ENCODE measurements at regions not wholly inside any gene's neighbourhood (a gene's known extent, or its start where the extent isn't known, plus 50 kb on each side); places are given as distances from the start of the nearest gene placed in this dataset.

GRCh38 chr7:138297526-138297925 lies 162.5 kb upstream of the TRIM24 start:
- H3K4me1 ChIP-seq (ENCODE audit: insufficient read depth, low read length, poor library complexity, severe bottlenecking), result no peaks in the 10 kb centered on the region
- no peaks in the 10 kb centered on the region for H3K9me2 ChIP-seq (replicated peaks; ENCODE audit: low read depth, low read length)
- H3K9me3 ChIP-seq (ENCODE audit: insufficient read depth, low read depth, low read length), result no peaks in the 10 kb centered on the region
- no peaks in the 10 kb centered on the region for H3F3A ChIP-seq (ENCODE audit: low read depth)
- no peaks in the 10 kb centered on the region for H3K27me3 ChIP-seq (ENCODE audit: insufficient read depth, low read length, poor library complexity, severe bottlenecking)
- H3K4me3 ChIP-seq (ENCODE audit: low read length, poor library complexity, severe bottlenecking), result no peak overlapping the region
- no peaks in the 10 kb centered on the region for H3K79me2 ChIP-seq (ENCODE audit: insufficient read depth, low read length)
- H2AFZ ChIP-seq (ENCODE audit: low read length), result no peak overlapping the region
- TF ChIP-seq CTCF (conservative IDR thresholded peaks at IDR 0.05; ENCODE audit: low read length) (no peak), EZH2phosphoT487 (IDR thresholded peaks at IDR 0.05; ENCODE audit: borderline replicate concordance) (no peak)
- no peak overlapping the region for H3K4me2 ChIP-seq (ENCODE audit: low read depth, low read length, poor library complexity, severe bottlenecking)
- no peaks in the 10 kb centered on the region for H4K20me1 ChIP-seq (ENCODE audit: insufficient read depth, low read length, poor library complexity, severe bottlenecking)
- H3K36me3 ChIP-seq (ENCODE audit: insufficient read depth, low read length), result no peaks in the 10 kb centered on the region
- H3K9ac ChIP-seq (ENCODE audit: low read depth, low read length, poor library complexity, severe bottlenecking), result no peak overlapping the region

GRCh38 chr7:138299066-138299465 lies 161.0 kb upstream of the TRIM24 start:
- Histone ChIP-seq H3K36me3 (ENCODE audit: insufficient read depth, low read length) (no peaks in the 10 kb centered on the region), H2AFZ (ENCODE audit: low read length) (no peak overlapping the region), H3K79me2 (ENCODE audit: insufficient read depth, low read length) (no peaks in the 10 kb centered on the region)

GRCh38 chr7:138303230-138304070 lies 156.6 kb upstream of the TRIM24 start:
- H2AFZ ChIP-seq (ENCODE audit: low read length), result no peak overlapping the region
- no peaks in the 10 kb centered on the region for H3K36me3 ChIP-seq (ENCODE audit: insufficient read depth, low read length)
- H3K4me1 ChIP-seq (ENCODE audit: insufficient read depth, low read length, poor library complexity, severe bottlenecking), result no peaks in the 10 kb centered on the region
- H3K9ac ChIP-seq (ENCODE audit: low read depth, low read length, poor library complexity, severe bottlenecking), result no peak overlapping the region
- no peak overlapping the region for H3K4me3 ChIP-seq (ENCODE audit: low read length, poor library complexity, severe bottlenecking)
- H3F3A ChIP-seq (ENCODE audit: low read depth), result no peaks in the 10 kb centered on the region
- no peaks in the 10 kb centered on the region for H3K9me2 ChIP-seq (replicated peaks; ENCODE audit: low read depth, low read length)
- no peaks in the 10 kb centered on the region for H3K27me3 ChIP-seq (ENCODE audit: insufficient read depth, low read length, poor library complexity, severe bottlenecking)
- no peaks in the 10 kb centered on the region for H3K79me2 ChIP-seq (ENCODE audit: insufficient read depth, low read length)
- no peak overlapping the region for H3K4me2 ChIP-seq (ENCODE audit: low read depth, low read length, poor library complexity, severe bottlenecking)
- TF ChIP-seq EZH2phosphoT487 (IDR thresholded peaks at IDR 0.05; ENCODE audit: borderline replicate concordance), result no peak
- no peak for TF ChIP-seq CTCF (conservative IDR thresholded peaks at IDR 0.05; ENCODE audit: low read length)
- no peaks in the 10 kb centered on the region for H4K20me1 ChIP-seq (ENCODE audit: insufficient read depth, low read length, poor library complexity, severe bottlenecking)
- H3K9me3 ChIP-seq (ENCODE audit: insufficient read depth, low read depth, low read length), result no peaks in the 10 kb centered on the region

More at GRCh38 chr7:138299066-138299465, 161.0 kb upstream of the TRIM24 start:
- TF ChIP-seq CTCF (conservative IDR thresholded peaks at IDR 0.05; ENCODE audit: low read length), result no peak
- TF ChIP-seq EZH2phosphoT487 (IDR thresholded peaks at IDR 0.05; ENCODE audit: borderline replicate concordance), result no peak
- Histone ChIP-seq H3K9me3 (ENCODE audit: insufficient read depth, low read depth, low read length) (no peaks in the 10 kb centered on the region), H3K4me3 (ENCODE audit: low read length, poor library complexity, severe bottlenecking) (no peak overlapping the region), H3K4me2 (ENCODE audit: low read depth, low read length, poor library complexity, severe bottlenecking) (no peak overlapping the region), H3F3A (ENCODE audit: low read depth) (no peaks in the 10 kb centered on the region), H4K20me1 (ENCODE audit: insufficient read depth, low read length, poor library complexity, severe bottlenecking) (no peaks in the 10 kb centered on the region), H3K9me2 (replicated peaks; ENCODE audit: low read depth, low read length) (no peaks in the 10 kb centered on the region), H3K27me3 (ENCODE audit: insufficient read depth, low read length, poor library complexity, severe bottlenecking) (no peaks in the 10 kb centered on the region), H3K9ac (ENCODE audit: low read depth, low read length, poor library complexity, severe bottlenecking) (no peak overlapping the region), H3K4me1 (ENCODE audit: insufficient read depth, low read length, poor library complexity, severe bottlenecking) (no peaks in the 10 kb centered on the region)
